ENCODE measurements at regions not wholly inside any gene's neighbourhood (a gene's known extent, or its start where the extent isn't known, plus 50 kb on each side); places are given as distances from the start of the nearest gene placed in this dataset.

DNA sequence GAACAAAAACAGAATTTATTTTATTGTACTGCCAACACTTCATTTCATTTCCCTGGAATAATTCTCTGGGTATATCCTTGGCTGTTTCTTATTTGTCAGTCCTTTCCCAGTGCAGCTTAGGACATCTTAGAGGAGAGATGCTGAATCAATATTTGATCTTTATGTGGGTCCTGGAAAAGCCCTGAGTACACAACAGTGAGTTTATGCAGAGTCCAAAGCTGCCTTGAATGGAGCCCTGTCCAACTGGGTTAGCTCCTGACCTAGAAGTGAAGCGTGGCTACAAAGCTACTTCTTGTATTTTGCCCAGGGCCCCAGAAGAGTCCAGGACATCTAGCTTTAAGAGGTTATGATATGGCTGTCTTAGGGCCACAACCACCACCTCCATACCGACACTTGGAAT lies 378.0 kb upstream of the FAT3 start (continued):
- TF ChIP-seq SCRT1 (tag by site-specific recombination; IDR thresholded peaks at IDR 0.05; ENCODE audit: borderline replicate concordance) (no peak), ZBTB7A (tag by site-specific recombination; IDR thresholded peaks at IDR 0.05; ENCODE audit: low read depth) (no peak), ZNF175 (tag by site-specific recombination; IDR thresholded peaks at IDR 0.05) (no peak), ZNF843 (tag by site-specific recombination; IDR thresholded peaks at IDR 0.05) (no peak), ZNF658 (tag by site-specific recombination; IDR thresholded peaks at IDR 0.05) (no peak)
- TF ChIP-seq, protein P1, sequence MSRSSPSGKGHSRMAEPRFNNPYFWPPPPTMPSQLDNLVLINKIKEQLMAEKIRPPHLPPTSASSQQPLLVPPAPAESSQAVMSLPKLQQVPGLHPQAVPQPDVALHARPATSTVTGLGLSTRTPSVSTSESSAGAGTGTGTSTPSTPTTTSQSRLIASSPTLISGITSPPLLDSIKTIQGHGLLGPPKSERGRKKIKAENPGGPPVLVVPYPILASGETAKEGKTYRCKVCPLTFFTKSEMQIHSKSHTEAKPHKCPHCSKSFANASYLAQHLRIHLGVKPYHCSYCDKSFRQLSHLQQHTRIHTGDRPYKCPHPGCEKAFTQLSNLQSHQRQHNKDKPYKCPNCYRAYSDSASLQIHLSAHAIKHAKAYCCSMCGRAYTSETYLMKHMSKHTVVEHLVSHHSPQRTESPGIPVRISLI (tag by site-specific recombination; IDR thresholded peaks at IDR 0.05) = no peak

DNA sequence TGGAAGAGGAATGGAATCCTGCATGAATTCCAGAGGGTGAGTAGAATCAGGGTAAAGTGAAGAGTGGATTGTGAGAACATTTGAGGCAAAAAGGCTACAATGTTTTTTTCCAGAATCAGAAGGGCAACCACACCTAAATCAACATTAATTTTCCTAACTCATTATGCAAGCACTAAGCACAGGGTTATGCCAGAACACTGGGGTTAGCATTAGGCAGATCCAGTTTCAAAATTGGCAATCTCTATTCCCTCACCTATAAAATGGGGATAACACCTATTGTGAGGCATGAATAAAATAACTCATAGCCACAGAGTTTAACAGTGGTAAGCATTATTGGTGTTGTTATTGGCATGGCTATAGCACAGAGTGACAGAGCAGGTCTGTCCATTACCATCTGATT lies 378.6 kb upstream of the FAT3 start:
- H3K9me3 ChIP-seq (ENCODE audit: control insufficient read depth, insufficient read depth, low read depth, low read length) = no peaks in the 10 kb centered on the region
- no peaks in the 10 kb centered on the region for H3K4me1 ChIP-seq (ENCODE audit: control insufficient read depth, insufficient read depth, low read length)
- POLR2A ChIA-PET = no interaction called here
- H3K36me3 ChIP-seq (ENCODE audit: control insufficient read depth in 2 of 2, insufficient read depth in 1 of 2, low read length in 2 of 2) = no peaks in the 10 kb centered on the region
- CTCF ChIA-PET = no interaction called here
- no peak overlapping the region for H3K4me3 ChIP-seq (ENCODE audit: low read depth, low read length)
- H3K27ac ChIP-seq (ENCODE audit: extremely low read depth, low read depth, low read length) = no peak overlapping the region
- TF ChIP-seq ZNF140 (tag by site-specific recombination; IDR thresholded peaks at IDR 0.05) (no peak), GLI2 (tag by site-specific recombination; IDR thresholded peaks at IDR 0.05; ENCODE audit: borderline replicate concordance, low read depth) (no peak), ZNF843 (tag by site-specific recombination; IDR thresholded peaks at IDR 0.05) (0 out of 2 replicates have a peak, but pooled peaks have one; percentile 34), SP7 (tag by site-specific recombination; IDR thresholded peaks at IDR 0.05) (peak; percentile 44; the same call in 1 of the 2 replicates), ZSCAN16 (tag by site-specific recombination; IDR thresholded peaks at IDR 0.05) (no peak), ZNF311 (tag by site-specific recombination; IDR thresholded peaks at IDR 0.05; ENCODE audit: borderline replicate concordance) (no peak), ZNF776 (tag by site-specific recombination; IDR thresholded peaks at IDR 0.05; ENCODE audit: borderline replicate concordance) (no peak), ZNF354C (tag by site-specific recombination; IDR thresholded peaks at IDR 0.05; ENCODE audit: borderline replicate concordance, low read depth) (no peak), ZNF791 (tag by site-specific recombination; IDR thresholded peaks at IDR 0.05) (no peak), ZNF211 (tag by site-specific recombination; IDR thresholded peaks at IDR 0.05; ENCODE audit: low read depth) (no peak), ZNF202 (tag by site-specific recombination; IDR thresholded peaks at IDR 0.05; ENCODE audit: borderline replicate concordance) (no peak), ZNF701 (tag by site-specific recombination; IDR thresholded peaks at IDR 0.05) (no peak), ZNF324 (tag by site-specific recombination; IDR thresholded peaks at IDR 0.05) (no peak), ZNF629 (tag by site-specific recombination; IDR thresholded peaks at IDR 0.05) (no peak), SCRT2 (tag by site-specific recombination; IDR thresholded peaks at IDR 0.05) (no peak), EGR2 (tag by site-specific recombination; IDR thresholded peaks at IDR 0.05; ENCODE audit: low read depth) (no peak)
- TF ChIP-seq, protein P2, sequence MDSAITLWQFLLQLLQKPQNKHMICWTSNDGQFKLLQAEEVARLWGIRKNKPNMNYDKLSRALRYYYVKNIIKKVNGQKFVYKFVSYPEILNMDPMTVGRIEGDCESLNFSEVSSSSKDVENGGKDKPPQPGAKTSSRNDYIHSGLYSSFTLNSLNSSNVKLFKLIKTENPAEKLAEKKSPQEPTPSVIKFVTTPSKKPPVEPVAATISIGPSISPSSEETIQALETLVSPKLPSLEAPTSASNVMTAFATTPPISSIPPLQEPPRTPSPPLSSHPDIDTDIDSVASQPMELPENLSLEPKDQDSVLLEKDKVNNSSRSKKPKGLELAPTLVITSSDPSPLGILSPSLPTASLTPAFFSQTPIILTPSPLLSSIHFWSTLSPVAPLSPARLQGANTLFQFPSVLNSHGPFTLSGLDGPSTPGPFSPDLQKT (IDR thresholded peaks at IDR 0.05; ENCODE audit: borderline replicate concordance, low read depth, low read length) = no peak
- TF ChIP-seq, protein P3, sequence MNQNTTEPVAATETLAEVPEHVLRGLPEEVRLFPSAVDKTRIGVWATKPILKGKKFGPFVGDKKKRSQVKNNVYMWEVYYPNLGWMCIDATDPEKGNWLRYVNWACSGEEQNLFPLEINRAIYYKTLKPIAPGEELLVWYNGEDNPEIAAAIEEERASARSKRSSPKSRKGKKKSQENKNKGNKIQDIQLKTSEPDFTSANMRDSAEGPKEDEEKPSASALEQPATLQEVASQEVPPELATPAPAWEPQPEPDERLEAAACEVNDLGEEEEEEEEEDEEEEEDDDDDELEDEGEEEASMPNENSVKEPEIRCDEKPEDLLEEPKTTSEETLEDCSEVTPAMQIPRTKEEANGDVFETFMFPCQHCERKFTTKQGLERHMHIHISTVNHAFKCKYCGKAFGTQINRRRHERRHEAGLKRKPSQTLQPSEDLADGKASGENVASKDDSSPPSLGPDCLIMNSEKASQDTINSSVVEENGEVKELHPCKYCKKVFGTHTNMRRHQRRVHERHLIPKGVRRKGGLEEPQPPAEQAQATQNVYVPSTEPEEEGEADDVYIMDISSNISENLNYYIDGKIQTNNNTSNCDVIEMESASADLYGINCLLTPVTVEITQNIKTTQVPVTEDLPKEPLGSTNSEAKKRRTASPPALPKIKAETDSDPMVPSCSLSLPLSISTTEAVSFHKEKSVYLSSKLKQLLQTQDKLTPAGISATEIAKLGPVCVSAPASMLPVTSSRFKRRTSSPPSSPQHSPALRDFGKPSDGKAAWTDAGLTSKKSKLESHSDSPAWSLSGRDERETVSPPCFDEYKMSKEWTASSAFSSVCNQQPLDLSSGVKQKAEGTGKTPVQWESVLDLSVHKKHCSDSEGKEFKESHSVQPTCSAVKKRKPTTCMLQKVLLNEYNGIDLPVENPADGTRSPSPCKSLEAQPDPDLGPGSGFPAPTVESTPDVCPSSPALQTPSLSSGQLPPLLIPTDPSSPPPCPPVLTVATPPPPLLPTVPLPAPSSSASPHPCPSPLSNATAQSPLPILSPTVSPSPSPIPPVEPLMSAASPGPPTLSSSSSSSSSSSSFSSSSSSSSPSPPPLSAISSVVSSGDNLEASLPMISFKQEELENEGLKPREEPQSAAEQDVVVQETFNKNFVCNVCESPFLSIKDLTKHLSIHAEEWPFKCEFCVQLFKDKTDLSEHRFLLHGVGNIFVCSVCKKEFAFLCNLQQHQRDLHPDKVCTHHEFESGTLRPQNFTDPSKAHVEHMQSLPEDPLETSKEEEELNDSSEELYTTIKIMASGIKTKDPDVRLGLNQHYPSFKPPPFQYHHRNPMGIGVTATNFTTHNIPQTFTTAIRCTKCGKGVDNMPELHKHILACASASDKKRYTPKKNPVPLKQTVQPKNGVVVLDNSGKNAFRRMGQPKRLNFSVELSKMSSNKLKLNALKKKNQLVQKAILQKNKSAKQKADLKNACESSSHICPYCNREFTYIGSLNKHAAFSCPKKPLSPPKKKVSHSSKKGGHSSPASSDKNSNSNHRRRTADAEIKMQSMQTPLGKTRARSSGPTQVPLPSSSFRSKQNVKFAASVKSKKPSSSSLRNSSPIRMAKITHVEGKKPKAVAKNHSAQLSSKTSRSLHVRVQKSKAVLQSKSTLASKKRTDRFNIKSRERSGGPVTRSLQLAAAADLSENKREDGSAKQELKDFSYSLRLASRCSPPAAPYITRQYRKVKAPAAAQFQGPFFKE (tag by site-specific recombination; IDR thresholded peaks at IDR 0.05; ENCODE audit: borderline replicate concordance) = no peak
- TF ChIP-seq, protein P4, sequence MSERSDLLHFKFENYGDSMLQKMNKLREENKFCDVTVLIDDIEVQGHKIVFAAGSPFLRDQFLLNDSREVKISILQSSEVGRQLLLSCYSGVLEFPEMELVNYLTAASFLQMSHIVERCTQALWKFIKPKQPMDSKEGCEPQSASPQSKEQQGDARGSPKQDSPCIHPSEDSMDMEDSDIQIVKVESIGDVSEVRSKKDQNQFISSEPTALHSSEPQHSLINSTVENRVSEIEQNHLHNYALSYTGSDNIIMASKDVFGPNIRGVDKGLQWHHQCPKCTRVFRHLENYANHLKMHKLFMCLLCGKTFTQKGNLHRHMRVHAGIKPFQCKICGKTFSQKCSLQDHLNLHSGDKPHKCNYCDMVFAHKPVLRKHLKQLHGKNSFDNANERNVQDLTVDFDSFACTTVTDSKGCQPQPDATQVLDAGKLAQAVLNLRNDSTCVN (tag by site-specific recombination; optimal IDR thresholded peaks at IDR 0.05) = no peak
- TF ChIP-seq, protein P5, sequence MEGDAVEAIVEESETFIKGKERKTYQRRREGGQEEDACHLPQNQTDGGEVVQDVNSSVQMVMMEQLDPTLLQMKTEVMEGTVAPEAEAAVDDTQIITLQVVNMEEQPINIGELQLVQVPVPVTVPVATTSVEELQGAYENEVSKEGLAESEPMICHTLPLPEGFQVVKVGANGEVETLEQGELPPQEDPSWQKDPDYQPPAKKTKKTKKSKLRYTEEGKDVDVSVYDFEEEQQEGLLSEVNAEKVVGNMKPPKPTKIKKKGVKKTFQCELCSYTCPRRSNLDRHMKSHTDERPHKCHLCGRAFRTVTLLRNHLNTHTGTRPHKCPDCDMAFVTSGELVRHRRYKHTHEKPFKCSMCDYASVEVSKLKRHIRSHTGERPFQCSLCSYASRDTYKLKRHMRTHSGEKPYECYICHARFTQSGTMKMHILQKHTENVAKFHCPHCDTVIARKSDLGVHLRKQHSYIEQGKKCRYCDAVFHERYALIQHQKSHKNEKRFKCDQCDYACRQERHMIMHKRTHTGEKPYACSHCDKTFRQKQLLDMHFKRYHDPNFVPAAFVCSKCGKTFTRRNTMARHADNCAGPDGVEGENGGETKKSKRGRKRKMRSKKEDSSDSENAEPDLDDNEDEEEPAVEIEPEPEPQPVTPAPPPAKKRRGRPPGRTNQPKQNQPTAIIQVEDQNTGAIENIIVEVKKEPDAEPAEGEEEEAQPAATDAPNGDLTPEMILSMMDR (tag by site-specific recombination; IDR thresholded peaks at IDR 0.05) = no peak
